Motor neuron (in vitro differentiated cells): ENCODE measurements at regions not wholly inside any gene's neighbourhood (a gene's known extent, or its start where the extent isn't known, plus 50 kb on each side); places are given as distances from the start of the nearest gene placed in this dataset.

Experiments
- ATAC-seq, 8 experiments: fragments of 200-7000 bp; cut with Tn5 transposase; replicated peaks in 6 of 8; 2 replicates each; pipeline ENCODE4 v1.8.0; 2021; ENCODE audit warnings: mild to moderate bottlenecking in 8 of 8, moderate library complexity in 8 of 8
- H3K27ac ChIP-seq, 2 donors: fragments of 250-450 bp; sonication (Bioruptor Pico); 2 replicates each; pipeline ENCODE4 v1.9.0; 2021; ENCODE audit warnings: antibody characterized with exemption in 2 of 2, mild to moderate bottlenecking in 2 of 2, moderate library complexity in 1 of 2
- H3K4me1 ChIP-seq, 2 donors: fragments of 250-450 bp; sonication (Bioruptor Pico); replicated peaks in 1 of 2; 2 replicates each; pipeline ENCODE4 v1.6.1; 2021; ENCODE audit warnings: antibody characterized with exemption in 2 of 2, mild to moderate bottlenecking in 2 of 2, moderate library complexity in 1 of 2
- H3K4me3 ChIP-seq, 5 donors: fragments of 250-450 bp; sonication (Bioruptor Pico); 2 replicates each; pipeline ENCODE4 v1.9.0; 2021; ENCODE audit warnings: antibody characterized with exemption in 5 of 5, mild to moderate bottlenecking in 5 of 5, moderate library complexity in 4 of 5
- WGBS, 10 experiments: fragments of 450-650 bp; shearing (Covaris generic); methylation state at CpG; one replicate each; pipeline ENCODE4 v1.0.0; 2022; 5-methylcytosine and 5-hydroxymethylcytosine counted together
- in situ Hi-C, 9 experiments: fragments of 400-800 bp; cut with MboI; loops; one replicate each; pipeline ENCODE4 v1.15.0; 2021; ENCODE audit warnings: low sequenced_read_pairs in 9 of 9, low pct_unique_long_range_greater_than_20kb in 2 of 9; ENCODE audit not compliant: unreplicated experiment in 9 of 9

GRCh38 chr14:93870377-93870776 lies 56.8 kb upstream of the FAM181A start:
- in situ Hi-C loops, result no loop called here
- no peak overlapping the region for H3K27ac ChIP-seq
- WGBS, 10 experiments, result 0 to 92% (median 66%) methylated on average over 1 to 5 of the region's 9 CpGs; no CpG with 5 or more reads in 1 of the 10 experiments
- H3K4me3 ChIP-seq, result no peak overlapping the region
- no peak for ATAC-seq
- H3K4me1 ChIP-seq, result no peaks in the 10 kb centered on the region

- in situ Hi-C loops, result no loop called here
- 0 to 48% (median 14%) methylated on average over 1 to 2 of the region's 2 CpGs; no CpG with 5 or more reads in 5 of the 10 experiments for WGBS, 10 experiments
- H3K27ac ChIP-seq, result no peak overlapping the region
- peak in 2 of 8 experiments; percentile 51 to 66 for ATAC-seq
- H3K4me1 ChIP-seq, result no peaks in the 10 kb centered on the region
- no peak overlapping the region for H3K4me3 ChIP-seq
Measured at GRCh38 chr14:93869427-93869826, 57.7 kb upstream of the FAM181A start.

- Histone ChIP-seq H3K27ac (no peak overlapping the region), H3K4me3 (no peak overlapping the region), H3K4me1 (no peaks in the 10 kb centered on the region)
- in situ Hi-C loops, result no loop called here
- WGBS, 10 experiments, result 0 to 70% (median 45%) methylated on average over 2 to 4 of the region's 4 CpGs; no CpG with 5 or more reads in 4 of the 10 experiments
- no peak for ATAC-seq
Measured at GRCh38 chr14:93868165-93868564, 59.0 kb upstream of the FAM181A start.

GRCh38 chr14:93862265-93862664 lies 64.9 kb upstream of the FAM181A start:
- in situ Hi-C loops, result no loop called here
- no peak overlapping the region for H3K27ac ChIP-seq
- peaks cover 14 to 15% of the 10 kb centered on the region in 2 donors for H3K4me1 ChIP-seq
- H3K4me3 ChIP-seq, result no peak overlapping the region
- 0 to 90% (median 56%) methylated on average over 1 to 3 of the region's 3 CpGs; no CpG with 5 or more reads in 5 of the 10 experiments for WGBS, 10 experiments
- no peak for ATAC-seq

GRCh38 chr14:93861836-93862235 lies 65.3 kb upstream of the FAM181A start:
- WGBS, 10 experiments, result 0 to 100% (median 71%) methylated on average over 1 to 4 of the region's 5 CpGs; no CpG with 5 or more reads in 3 of the 10 experiments
- no peak for ATAC-seq
- H3K4me3 ChIP-seq, result no peak overlapping the region
- peaks cover 18% of the 10 kb centered on the region in 2 donors for H3K4me1 ChIP-seq
- in situ Hi-C loops, result no loop called here
- H3K27ac ChIP-seq, result no peak overlapping the region

GRCh38 chr14:93859957-93860356 lies 67.2 kb upstream of the FAM181A start:
- Histone ChIP-seq H3K4me1 (peaks cover 18 to 19% of the 10 kb centered on the region in 2 donors), H3K4me3 (no peak overlapping the region), H3K27ac (no peak overlapping the region)
- ATAC-seq, result peak in 1 of 8 experiments; percentile 60
- in situ Hi-C loops, result no loop called here
- 0 to 100% (median 85%) methylated on average over 1 to 7 of the region's 7 CpGs; no CpG with 5 or more reads in 4 of the 10 experiments for WGBS, 10 experiments

- ATAC-seq, result no peak
- WGBS, 10 experiments, result 32 to 100% (median 88%) methylated on average over 1 to 10 of the region's 17 CpGs
- in situ Hi-C loops, result no loop called here
- Histone ChIP-seq H3K27ac (no peak overlapping the region), H3K4me3 (no peak overlapping the region), H3K4me1 (peaks cover 18 to 19% of the 10 kb centered on the region in 2 donors)
Measured at GRCh38 chr14:93858896-93859295, 68.2 kb upstream of the FAM181A start.

- in situ Hi-C loops, result no loop called here
- ATAC-seq, result peak in 6 of 8 experiments; percentile 72 to 91 (median 86)
Measured at GRCh38 chr14:93857500-93858283, 69.4 kb upstream of the PRIMA1 start.

GRCh38 chr14:93857081-93857480 lies 68.8 kb upstream of the PRIMA1 start:
- H3K4me1 ChIP-seq, result peaks cover 18 to 19% of the 10 kb centered on the region in 2 donors
- in situ Hi-C loops, result no loop called here
- WGBS, 10 experiments, result 0 to 100% (median 80%) methylated on average over 1 to 4 of the region's 4 CpGs; no CpG with 5 or more reads in 4 of the 10 experiments
- peak in 2 of 8 experiments; percentile 10 to 24 for ATAC-seq
- no peak overlapping the region for H3K27ac ChIP-seq
- H3K4me3 ChIP-seq, result no peak overlapping the region

More at GRCh38 chr14:93857500-93858283, 69.4 kb upstream of the PRIMA1 start:
- H3K27ac ChIP-seq, result no peak overlapping the region
- peaks cover 18 to 19% of the 10 kb centered on the region in 2 donors for H3K4me1 ChIP-seq
- H3K4me3 ChIP-seq, result no peak overlapping the region
- 8 to 100% (median 74%) methylated on average over 1 to 10 of the region's 12 CpGs; no CpG with 5 or more reads in 2 of the 10 experiments for WGBS, 10 experiments

GRCh38 chr14:93855737-93856136 lies 67.5 kb upstream of the PRIMA1 start:
- in situ Hi-C loops, result no loop called here
- ATAC-seq, result no peak
- Histone ChIP-seq H3K27ac (no peak overlapping the region), H3K4me3 (no peak overlapping the region), H3K4me1 (peaks cover 18 to 19% of the 10 kb centered on the region in 2 donors)
- WGBS, 10 experiments, result 0 to 83% (median 0%) methylated on average over 1 to 2 of the region's 3 CpGs; no CpG with 5 or more reads in 5 of the 10 experiments

- Histone ChIP-seq H3K27ac (no peak overlapping the region), H3K4me3 (no peak overlapping the region), H3K4me1 (no peaks in the 10 kb centered on the region)
- WGBS, 10 experiments, result 0 to 83% (median 55%) methylated on average over 1 to 2 of the region's 2 CpGs; no CpG with 5 or more reads in 1 of the 10 experiments
- in situ Hi-C loops, result no loop called here
- ATAC-seq, result peak in 1 of 8 experiments; percentile 60
Measured at GRCh38 chr14:93847473-93847872, 59.2 kb upstream of the PRIMA1 start.

GRCh38 chr14:93838238-93838637 lies 50.0 kb upstream of the PRIMA1 start:
- Histone ChIP-seq H3K27ac (no peak overlapping the region), H3K4me1 (peaks cover 0 to 5% of the 10 kb centered on the region in 2 donors), H3K4me3 (no peak overlapping the region)
- WGBS, 10 experiments, result 35 to 100% (median 71%) methylated on average over 1 to 3 of the region's 3 CpGs; no CpG with 5 or more reads in 2 of the 10 experiments
- in situ Hi-C loops, result no loop called here
- ATAC-seq, result peak in 2 of 8 experiments; percentile 23 to 59
